ENCODE measurements at regions not wholly inside any gene's neighbourhood (a gene's known extent, or its start where the extent isn't known, plus 50 kb on each side); places are given as distances from the start of the nearest gene placed in this dataset.

DNA sequence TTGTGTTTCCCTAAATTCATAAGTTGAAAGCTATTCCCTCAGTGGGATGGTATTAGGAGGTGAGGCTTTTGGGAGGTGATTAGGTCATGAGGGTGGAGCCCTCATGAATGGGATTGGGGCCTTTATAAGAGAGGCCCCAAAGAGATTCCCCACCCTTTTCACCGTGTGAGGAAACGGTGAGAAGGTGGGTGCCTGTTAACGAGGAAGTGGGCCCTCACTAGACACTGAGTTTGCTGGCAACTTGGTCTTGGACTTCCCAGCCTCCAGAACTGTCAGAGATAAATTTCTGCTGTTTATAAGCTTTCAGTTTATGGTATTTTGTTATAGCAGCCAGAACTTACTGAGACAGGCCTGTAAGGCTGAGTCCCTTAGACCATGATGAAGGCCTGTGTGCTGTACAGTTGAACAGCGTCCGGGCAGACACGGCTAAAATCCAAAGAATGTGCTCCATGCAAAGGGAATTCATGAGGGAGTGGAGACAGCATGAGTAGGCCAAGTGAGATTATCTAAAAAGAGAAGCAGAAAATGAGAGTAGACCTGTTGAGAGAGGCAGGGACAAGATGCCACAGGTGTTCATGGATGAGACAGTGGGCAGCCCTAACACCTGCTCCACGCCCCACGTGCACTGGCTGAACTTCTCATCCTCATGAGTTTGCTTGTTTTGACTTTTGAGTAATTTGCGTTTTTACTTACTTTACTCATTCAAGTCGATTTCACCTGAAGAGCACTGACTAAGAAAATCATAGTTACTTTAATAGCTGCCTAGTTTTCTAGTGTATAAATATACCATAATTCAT is 66.9 kb upstream of the SFMBT2 start:
- no peak for DNase-seq

DNA sequence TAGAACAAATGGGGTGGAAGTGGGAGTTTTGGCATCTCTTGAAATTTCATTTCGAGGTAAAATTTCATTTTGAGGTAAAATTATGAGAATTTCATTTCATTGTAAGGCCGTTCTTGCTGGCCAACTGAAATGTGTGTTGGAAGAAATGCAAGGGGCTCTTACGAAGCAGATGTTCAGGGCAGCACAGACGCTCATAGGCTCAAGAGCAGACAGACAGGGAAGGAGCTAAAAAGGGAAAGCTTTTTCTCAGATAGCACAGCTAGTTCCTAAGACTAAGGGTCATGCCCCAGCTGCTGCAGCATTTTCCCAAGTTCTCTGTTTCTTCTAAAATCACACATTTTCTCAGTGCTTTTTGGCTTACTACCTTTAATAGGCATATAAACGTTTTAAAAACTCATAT is 65.1 kb upstream of the SFMBT2 start:
- DNase-seq: no peak

DNA sequence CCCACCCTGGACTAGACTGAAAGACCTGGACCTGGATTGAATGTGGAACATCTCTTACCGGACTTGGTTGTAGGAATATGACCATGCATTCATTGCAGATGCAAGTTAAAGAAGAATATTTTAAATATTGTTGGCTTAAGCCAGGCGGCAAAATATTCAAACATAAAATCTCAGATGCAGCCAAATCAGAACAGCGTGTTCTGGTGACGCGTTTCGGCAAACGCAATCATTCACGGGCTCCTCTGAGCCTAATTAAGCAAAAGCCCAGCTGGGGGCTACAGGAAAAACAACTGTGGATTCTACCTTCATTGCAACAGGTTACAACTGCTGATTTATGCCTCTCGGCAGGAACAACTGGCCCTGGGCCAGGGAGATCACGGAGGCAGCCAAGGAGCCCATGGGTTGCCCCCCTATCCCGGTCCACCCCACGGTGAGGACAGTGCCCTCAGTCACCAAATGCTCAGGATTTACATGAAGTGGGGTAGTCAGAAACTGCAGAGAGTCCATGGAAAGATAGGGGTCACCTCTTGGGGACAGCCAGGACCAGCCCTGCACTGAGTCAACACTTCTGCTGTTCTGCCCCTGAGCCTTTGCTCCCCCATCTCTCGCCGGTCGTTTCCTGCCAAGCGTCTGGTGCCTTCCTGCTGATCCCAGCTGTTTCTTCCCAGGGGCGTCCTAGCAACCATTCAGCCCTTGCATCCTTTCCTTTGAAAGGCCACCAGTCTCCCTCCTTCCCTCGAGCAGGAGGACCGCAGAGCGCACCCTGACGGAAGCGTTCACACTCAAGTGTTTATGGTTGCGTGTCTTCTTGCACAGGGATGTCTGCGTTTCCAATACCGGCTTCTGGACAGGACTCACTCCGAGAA is 64.4 kb upstream of the SFMBT2 start:
- DNase-seq: no peak

DNA sequence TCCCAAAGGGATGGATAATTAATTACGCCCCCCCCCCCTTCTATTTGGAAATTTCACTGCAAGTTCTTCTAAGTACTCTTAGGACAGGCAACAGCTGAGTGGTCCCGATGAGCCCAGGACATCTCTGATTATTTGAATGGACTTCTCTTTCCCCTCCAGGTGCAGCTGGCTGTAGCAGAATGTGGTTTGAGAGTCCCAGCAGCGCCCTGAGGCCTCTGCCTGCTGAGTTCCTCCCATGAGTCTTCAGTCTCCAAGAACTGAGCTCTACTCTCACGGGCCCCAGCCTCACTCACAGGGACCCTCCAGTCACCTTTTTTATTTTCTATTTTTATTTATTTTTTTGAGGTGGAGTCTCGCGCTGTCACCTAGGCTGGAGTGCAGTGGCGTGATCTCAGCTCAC is 63.6 kb upstream of the SFMBT2 start:
- DNase-seq: no peak

DNA sequence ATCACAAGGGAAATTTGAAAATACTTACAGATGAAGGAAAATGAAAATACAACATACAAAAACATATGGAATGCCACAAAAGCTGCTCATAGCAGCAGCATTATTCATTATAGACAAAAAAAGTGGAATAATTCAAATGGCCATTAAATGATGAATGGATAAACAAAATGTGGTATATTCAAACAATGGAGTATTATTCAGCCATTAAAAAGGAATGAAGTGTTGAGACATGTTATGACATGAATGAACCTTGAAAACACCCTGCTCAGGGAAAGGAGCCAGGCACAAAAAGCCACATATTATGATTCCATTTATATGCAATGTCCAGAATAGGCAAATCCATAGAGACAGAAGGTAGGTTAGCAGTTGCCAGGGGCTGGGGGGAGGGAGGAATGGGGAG is 62.6 kb upstream of the SFMBT2 start:
- no peak for DNase-seq

DNA sequence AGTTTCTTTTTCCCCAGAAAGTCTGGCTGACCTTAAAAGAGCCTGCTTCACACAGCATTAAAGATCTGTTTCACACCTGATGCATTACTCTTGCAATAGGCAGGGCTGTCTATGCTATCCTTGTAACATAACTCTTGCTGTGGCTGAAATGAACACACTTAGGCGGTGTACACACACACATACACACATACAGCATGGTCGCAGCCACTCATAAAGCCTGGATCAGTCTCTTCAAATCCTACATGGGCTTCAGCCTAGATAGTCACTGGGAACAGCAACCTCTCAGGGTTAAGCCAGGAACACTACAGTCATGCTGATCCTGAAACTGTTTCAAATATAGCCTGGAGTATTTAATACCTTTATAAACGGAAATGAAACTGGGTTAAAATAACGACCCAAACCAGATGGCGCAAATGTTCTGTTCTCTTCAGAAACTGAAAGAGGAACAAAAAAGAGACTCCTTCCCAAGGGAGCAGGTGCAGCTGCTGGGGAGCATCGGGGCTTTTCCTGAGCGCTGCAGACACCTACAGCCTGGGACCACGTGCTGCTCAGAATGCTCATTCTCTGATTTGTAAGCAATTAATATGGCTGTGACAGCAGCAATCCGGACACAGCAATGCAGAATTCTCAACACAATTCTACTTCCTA is 61.0 kb upstream of the SFMBT2 start:
- no peak for DNase-seq

DNA sequence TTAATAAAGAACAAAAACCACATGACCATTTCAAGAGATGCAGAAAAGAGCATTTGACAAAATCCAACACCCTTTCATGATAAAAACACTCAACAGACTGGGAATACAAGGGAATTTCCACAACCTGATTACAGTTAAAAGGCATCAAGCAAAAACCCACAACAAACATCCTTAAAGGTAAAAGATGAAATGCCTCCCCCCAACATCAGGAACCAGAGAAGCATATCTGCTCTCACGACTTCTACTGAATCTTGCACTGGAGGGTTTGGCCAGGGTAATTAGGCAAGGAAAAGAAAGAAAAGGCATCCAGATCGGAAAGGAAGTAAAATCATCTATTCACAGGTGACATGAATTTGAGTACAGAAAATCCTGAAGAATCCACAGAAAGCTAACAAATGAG is 59.5 kb upstream of the SFMBT2 start:
- no peak for DNase-seq

DNA sequence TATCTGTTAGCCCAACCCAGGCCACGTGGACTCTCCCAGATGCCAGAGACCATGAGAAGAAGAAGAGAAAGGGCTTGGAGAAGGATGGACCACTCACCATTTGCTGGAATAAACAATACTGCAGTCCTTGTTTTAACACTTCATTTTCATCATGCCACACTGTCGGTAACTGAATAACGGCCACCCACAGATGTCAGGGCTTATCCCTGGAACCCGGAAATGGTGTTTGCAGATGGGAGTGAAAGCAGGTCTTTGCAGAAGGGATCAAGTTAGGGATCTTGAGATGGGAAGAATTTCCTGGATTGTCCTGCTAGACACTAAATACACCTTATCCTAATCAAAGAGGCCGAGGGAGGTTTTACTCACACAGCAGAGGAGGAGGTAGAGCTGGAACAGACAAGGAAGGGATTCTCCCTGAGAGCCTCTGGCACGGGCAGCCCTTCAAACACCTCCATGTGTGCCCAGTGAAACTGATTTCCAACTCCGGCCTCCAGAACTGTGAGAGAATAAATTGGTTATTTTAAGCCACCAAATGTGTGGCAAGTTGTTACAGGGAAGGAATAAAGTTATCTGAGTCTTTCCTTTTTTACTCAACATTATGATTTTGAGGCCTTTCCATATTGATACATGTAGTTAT is 56.3 kb upstream of the SFMBT2 start:
- DNase-seq: no peak

DNA sequence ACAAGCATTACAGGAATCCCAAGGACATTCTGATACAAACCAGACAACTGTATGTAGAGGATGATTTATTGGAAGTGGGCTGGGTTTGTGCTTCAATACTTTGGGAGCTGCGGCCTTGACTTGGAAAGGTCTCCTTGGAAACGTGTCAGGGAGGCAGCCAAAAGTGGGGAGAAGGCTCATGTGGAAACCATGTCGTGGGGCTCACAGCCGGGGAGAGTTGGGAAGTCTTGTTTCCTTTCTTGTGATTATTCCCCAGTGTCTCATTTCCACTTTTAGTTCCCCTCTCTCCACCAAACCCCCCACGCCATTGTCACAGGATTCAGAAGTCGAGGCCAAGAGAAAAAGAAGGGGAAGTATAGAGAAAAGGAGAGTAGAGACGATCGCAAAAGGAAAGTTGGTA is 53.9 kb upstream of the SFMBT2 start:
- DNase-seq: no peak
